IMR-90 (cell line): ENCODE measurements at regions not wholly inside any gene's neighbourhood (a gene's known extent, or its start where the extent isn't known, plus 50 kb on each side); places are given as distances from the start of the nearest gene placed in this dataset.

Experiments used
- ATAC-seq: fragments of 200-7000 bp; cut with Tn5 transposase; 2 replicates; pipeline ENCODE4 v1.9.1; 2020; ENCODE audit warnings: low read depth, mild to moderate bottlenecking, moderate library complexity
- BruUV-seq: library from RNA; stranded (reverse); fragments of 400-500 nt; replicated peaks from 2 replicates; lab custom pipeline; 2021; lab: Mats Ljungman, UMichigan
- CTCF ChIA-PET: fragments of 300-600 bp; formaldehyde crosslinking; extraction: SDS; loops from one replicate; lab custom pipeline; 2021; ENCODE audit warnings: antibody characterized with exemption; lab: Yijun Ruan, JAX
- POLR2A ChIA-PET: fragments of 300-600 bp; sonication (Branson Sonifier 250); formaldehyde crosslinking; loops from one replicate; lab custom pipeline; 2022; ENCODE audit warnings: antibody characterized with exemption; ENCODE audit not compliant: unreplicated experiment; lab: Charles Lee
- DNase-seq: peaks from one replicate; pipeline ENCODE4 v3.0.0; 2013
- H2AFZ ChIP-seq: replicated peaks from 2 replicates; pipeline ENCODE3; 2013; ENCODE audit warnings: low read length, mild to moderate bottlenecking; ENCODE audit not compliant: poor library complexity
- H2AK5ac ChIP-seq: 2 replicates; pipeline ENCODE4 v1.6.1; 2013; ENCODE audit warnings: low read depth, low read length, inconsistent platforms
- H2AK9ac ChIP-seq: replicated peaks from 2 replicates; pipeline ENCODE3; 2013; ENCODE audit warnings: mild to moderate bottlenecking, low read depth, low read length, moderate library complexity; ENCODE audit not compliant: poor library complexity
- H2BK120ac ChIP-seq: 2 replicates; pipeline ENCODE4 v1.6.1; 2013; ENCODE audit warnings: low read depth, low read length, inconsistent platforms
- H2BK15ac ChIP-seq: 3 replicates; pipeline ENCODE4 v1.6.1; 2013; ENCODE audit warnings: low read depth, low read length, inconsistent platforms
- H2BK20ac ChIP-seq: 2 replicates; pipeline ENCODE4 v1.6.1; 2013; ENCODE audit warnings: low read depth, mild to moderate bottlenecking, inconsistent platforms, low read length, moderate library complexity
- H2BK5ac ChIP-seq: 2 replicates; pipeline ENCODE4 v1.6.1; 2013; ENCODE audit warnings: mild to moderate bottlenecking, low read depth, low read length, inconsistent platforms; ENCODE audit not compliant: poor library complexity, severe bottlenecking
- H3K14ac ChIP-seq: replicated peaks from 2 replicates; pipeline ENCODE4 v1.6.1; 2013; ENCODE audit warnings: low read depth, low read length, inconsistent platforms
- H3K18ac ChIP-seq: 2 replicates; pipeline ENCODE4 v1.6.1; 2013; ENCODE audit warnings: low read depth, low read length, control low read depth
- H3K23ac ChIP-seq: 2 replicates; pipeline ENCODE4 v1.6.1; 2013; ENCODE audit warnings: low read depth, low read length, inconsistent platforms
- H3K27ac ChIP-seq: 2 replicates; pipeline ENCODE4 v1.5.1; 2013; ENCODE audit warnings: mild to moderate bottlenecking, control low read depth, low read length; ENCODE audit not compliant: insufficient read depth
- H3K27me3 ChIP-seq: 2 replicates; pipeline ENCODE4 v1.6.1; 2013; ENCODE audit warnings: low read length; ENCODE audit not compliant: control insufficient read depth, insufficient read depth
- H3K36me3 ChIP-seq: 2 replicates; pipeline ENCODE4 v1.6.1; 2013; ENCODE audit warnings: low read length, mixed read lengths; ENCODE audit not compliant: control insufficient read depth, insufficient read depth
- H3K4ac ChIP-seq: 2 replicates; pipeline ENCODE4 v1.6.1; 2013; ENCODE audit warnings: low read depth, low read length, inconsistent platforms
- H3K4me1 ChIP-seq: 2 replicates; pipeline ENCODE4 v1.6.1; 2013; ENCODE audit warnings: low read length, mixed read lengths; ENCODE audit not compliant: control insufficient read depth, insufficient read depth
- H3K4me2 ChIP-seq: 2 replicates; pipeline ENCODE4 v1.6.1; 2013; ENCODE audit warnings: low read depth, mild to moderate bottlenecking, control low read depth, low read length, moderate library complexity
- H3K4me3 ChIP-seq: 2 replicates; pipeline ENCODE4 v1.5.1; 2013; ENCODE audit warnings: low read depth, mild to moderate bottlenecking, control low read depth, low read length, moderate library complexity; ENCODE audit not compliant: insufficient read depth
- H3K56ac ChIP-seq: 2 replicates; pipeline ENCODE4 v1.6.1; 2013; ENCODE audit warnings: low read length, inconsistent platforms; ENCODE audit not compliant: insufficient read depth; ENCODE audit errors: extremely low read depth
- H3K79me1 ChIP-seq, 2 experiments: 2 replicates each; pipeline ENCODE4 v1.6.1; 2013; ENCODE audit warnings: low read length in 2 of 2, inconsistent platforms in 1 of 2, low read depth in 1 of 2
- H3K9ac ChIP-seq: 2 replicates; pipeline ENCODE4 v1.6.1; 2013; ENCODE audit warnings: low read depth, low read length, control low read depth
- H3K9me1 ChIP-seq: 2 replicates; pipeline ENCODE4 v1.6.1; 2013; ENCODE audit warnings: low read length, inconsistent platforms; ENCODE audit not compliant: insufficient read depth
- H3K9me3 ChIP-seq: 2 replicates; pipeline ENCODE4 v1.6.1; 2013; ENCODE audit warnings: low read length; ENCODE audit not compliant: control insufficient read depth, insufficient read depth
- H4K20me1 ChIP-seq: 2 replicates; pipeline ENCODE4 v1.6.1; 2013; ENCODE audit warnings: low read length, inconsistent platforms; ENCODE audit not compliant: insufficient read depth
- H4K5ac ChIP-seq: 2 replicates; pipeline ENCODE4 v1.6.1; 2013; ENCODE audit warnings: mild to moderate bottlenecking, low read depth, low read length, control low read depth
- H4K8ac ChIP-seq, 2 experiments: 2 replicates each; pipeline ENCODE4 v1.6.1; 2013; ENCODE audit warnings: low read depth in 2 of 2, low read length in 2 of 2, control low read depth in 1 of 2, inconsistent platforms in 1 of 2
- H4K91ac ChIP-seq: 2 replicates; pipeline ENCODE4 v1.6.1; 2013; ENCODE audit warnings: low read depth, low read length, inconsistent platforms; ENCODE audit not compliant: insufficient read depth
- ELK1 ChIP-seq: fragments of 150-350 bp; IDR thresholded peaks from 2 replicates; pipeline ENCODE4 v1.6.1; 2016; ENCODE audit warnings: low read depth, mild to moderate bottlenecking, low read length, moderate library complexity, borderline replicate concordance
- FOS ChIP-seq: fragments of 150-350 bp; IDR thresholded peaks from 2 replicates; pipeline ENCODE4 v1.6.1; 2016; ENCODE audit warnings: low read depth, low read length
- MAFK ChIP-seq: IDR thresholded peaks from 2 replicates; pipeline ENCODE4 v1.6.1; 2012; ENCODE audit warnings: low read depth, low read length, improper control_type of control experiment
- NFE2L2 ChIP-seq: fragments of 150-350 bp; IDR thresholded peaks from 2 replicates; pipeline ENCODE4 v1.6.1; 2016; ENCODE audit warnings: low read depth, mild to moderate bottlenecking, low read length
- RCOR1 ChIP-seq: IDR thresholded peaks from 2 replicates; pipeline ENCODE4 v1.6.1; 2012; ENCODE audit warnings: mild to moderate bottlenecking, low read length, improper control_type of control experiment; ENCODE audit not compliant: insufficient replicate concordance
- USF2 ChIP-seq: fragments of 150-350 bp; IDR thresholded peaks from 2 replicates; pipeline ENCODE4 v1.6.1; 2017; ENCODE audit warnings: mild to moderate bottlenecking, antibody characterized with exemption, low read length, low read depth
- WGBS, 2 experiments: methylation state at CpG; one replicate each; pipeline versions ENCODE4 v1.1.5 to v1.1.7; 2013; ENCODE audit warnings: missing lambda C conversion rate in 2 of 2; ENCODE audit not compliant: insufficient read length in 1 of 2; ENCODE audit errors: extremely low coverage in 2 of 2; 5-methylcytosine and 5-hydroxymethylcytosine counted together
- dilution Hi-C: fragments of 300-500 bp; cut with HindIII; formaldehyde crosslinking; loops from one replicate; pipeline ENCODE4 v1.14.3; 2018; ENCODE audit warnings: low sequenced_read_pairs; ENCODE audit not compliant: unreplicated experiment
- in situ Hi-C: fragments of 300-500 bp; cut with MboI; formaldehyde crosslinking; loops from 3 replicates; pipeline ENCODE4 v1.14.3; 2019; ENCODE audit warnings: low sequenced_read_pairs, inconsistent platforms, mixed read lengths
- intact Hi-C: fragments of 100-400 bp; cut with micrococcal nuclease; formaldehyde crosslinking; loops from 2 replicates; pipeline ENCODE4 v1.10.0; 2022

GRCh38 chr3:79973917-79974595, 206.3 kb upstream of the ROBO1 start:
- Histone ChIP-seq H4K8ac (no peak overlapping the region), H3K79me1 (no peaks in the 10 kb centered on the region), H3K14ac (no peak overlapping the region), H3K9me3 (no peaks in the 10 kb centered on the region), H2AK5ac (no peak overlapping the region), H4K20me1 (no peaks in the 10 kb centered on the region), H2AFZ (no peak overlapping the region), H3K27me3 (no peaks in the 10 kb centered on the region), H3K23ac (no peak overlapping the region), H3K18ac (no peak overlapping the region), H3K4me2 (no peak overlapping the region), H3K4me1 (no peaks in the 10 kb centered on the region), H2BK120ac (no peak overlapping the region), H2BK15ac (no peak overlapping the region), H2AK9ac (no peak overlapping the region), H3K36me3 (no peaks in the 10 kb centered on the region), H2BK5ac (no peak overlapping the region), H3K9me1 (no peaks in the 10 kb centered on the region), H3K4ac (no peak overlapping the region), H4K5ac (no peak overlapping the region), H3K56ac (no peak overlapping the region), H3K4me3 (no peak overlapping the region), H4K91ac (no peak overlapping the region), H2BK20ac (no peak overlapping the region), H3K9ac (no peak overlapping the region), H3K27ac (no peak overlapping the region)
- ATAC-seq (no peak), DNase-seq (no peak)
- TF ChIP-seq RCOR1 (no peak), USF2 (no peak), MAFK (no peak), FOS (no peak), NFE2L2 (no peak), ELK1 (no peak)
- dilution Hi-C loops (no loop called here), intact Hi-C loops (no loop called here), in situ Hi-C loops (no loop called here)
- no TSS peak for BruUV-seq
- POLR2A ChIA-PET = no interaction called here
- CTCF ChIA-PET = no interaction called here
- no CpG with 5 or more reads among the region's 5 CpGs for WGBS, 2 experiments
